ENCODE measurements at regions not wholly inside any gene's neighbourhood (a gene's known extent, or its start where the extent isn't known, plus 50 kb on each side); places are given as distances from the start of the nearest gene placed in this dataset.

DNA sequence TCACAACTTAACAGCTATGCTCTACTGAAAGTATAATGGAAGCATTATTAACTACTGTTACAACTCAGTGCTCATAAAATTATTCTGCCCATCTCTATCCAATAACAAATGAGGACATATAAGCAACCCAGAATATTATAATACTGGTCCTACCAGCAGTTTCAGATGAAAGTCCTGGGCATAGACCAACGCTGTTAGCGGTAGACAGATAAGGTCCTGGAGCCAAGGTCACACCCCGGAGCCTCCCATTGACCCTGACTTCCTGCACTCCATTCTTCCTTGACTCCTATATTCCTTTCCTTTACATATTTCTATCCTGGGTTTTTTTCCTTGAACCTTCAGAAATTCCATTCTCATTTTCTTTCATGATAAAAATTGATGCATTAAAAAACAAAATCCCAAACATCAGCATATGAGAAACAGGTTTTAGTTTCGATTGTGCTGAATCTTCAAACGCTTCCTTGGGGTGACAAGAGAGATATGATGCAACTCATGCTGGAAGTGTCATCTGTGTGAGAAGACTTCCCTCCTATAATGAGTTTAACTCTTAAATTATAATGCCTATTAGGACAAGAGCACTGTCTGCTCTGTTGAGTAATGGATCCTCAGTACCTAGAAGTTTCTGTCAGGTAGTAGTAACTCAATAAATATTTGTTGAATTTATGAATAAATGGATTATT lies 831.1 kb downstream of the LRRIQ3 start:
- no peak for ATAC-seq
- TF ChIP-seq ESRRG (CRISPR knock-in tag; IDR thresholded peaks at IDR 0.05) (no peak), ZNF8 (CRISPR knock-in tag; IDR thresholded peaks at IDR 0.05) (no peak), RARB (CRISPR knock-in tag; IDR thresholded peaks at IDR 0.05) (no peak), ZC3H10 (CRISPR knock-in tag; IDR thresholded peaks at IDR 0.05) (no peak), TOX (CRISPR knock-in tag; IDR thresholded peaks at IDR 0.05; ENCODE audit: borderline replicate concordance) (no peak), OSR1 (CRISPR knock-in tag; IDR thresholded peaks at IDR 0.05) (no peak), ISL1 (CRISPR knock-in tag; IDR thresholded peaks at IDR 0.05) (no peak), ARNTL (CRISPR knock-in tag; IDR thresholded peaks at IDR 0.05; ENCODE audit: borderline replicate concordance, low read depth) (no peak), ZNF565 (CRISPR knock-in tag; conservative IDR thresholded peaks at IDR 0.05; ENCODE audit: low read depth) (no peak), GLIS3 (CRISPR knock-in tag; IDR thresholded peaks at IDR 0.05) (no peak)
- TF ChIP-seq, protein P1, sequence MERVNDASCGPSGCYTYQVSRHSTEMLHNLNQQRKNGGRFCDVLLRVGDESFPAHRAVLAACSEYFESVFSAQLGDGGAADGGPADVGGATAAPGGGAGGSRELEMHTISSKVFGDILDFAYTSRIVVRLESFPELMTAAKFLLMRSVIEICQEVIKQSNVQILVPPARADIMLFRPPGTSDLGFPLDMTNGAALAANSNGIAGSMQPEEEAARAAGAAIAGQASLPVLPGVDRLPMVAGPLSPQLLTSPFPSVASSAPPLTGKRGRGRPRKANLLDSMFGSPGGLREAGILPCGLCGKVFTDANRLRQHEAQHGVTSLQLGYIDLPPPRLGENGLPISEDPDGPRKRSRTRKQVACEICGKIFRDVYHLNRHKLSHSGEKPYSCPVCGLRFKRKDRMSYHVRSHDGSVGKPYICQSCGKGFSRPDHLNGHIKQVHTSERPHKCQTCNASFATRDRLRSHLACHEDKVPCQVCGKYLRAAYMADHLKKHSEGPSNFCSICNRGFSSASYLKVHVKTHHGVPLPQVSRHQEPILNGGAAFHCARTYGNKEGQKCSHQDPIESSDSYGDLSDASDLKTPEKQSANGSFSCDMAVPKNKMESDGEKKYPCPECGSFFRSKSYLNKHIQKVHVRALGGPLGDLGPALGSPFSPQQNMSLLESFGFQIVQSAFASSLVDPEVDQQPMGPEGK (CRISPR knock-in tag; IDR thresholded peaks at IDR 0.05; ENCODE audit: borderline replicate concordance) = no peak
- TF ChIP-seq, protein P2, sequence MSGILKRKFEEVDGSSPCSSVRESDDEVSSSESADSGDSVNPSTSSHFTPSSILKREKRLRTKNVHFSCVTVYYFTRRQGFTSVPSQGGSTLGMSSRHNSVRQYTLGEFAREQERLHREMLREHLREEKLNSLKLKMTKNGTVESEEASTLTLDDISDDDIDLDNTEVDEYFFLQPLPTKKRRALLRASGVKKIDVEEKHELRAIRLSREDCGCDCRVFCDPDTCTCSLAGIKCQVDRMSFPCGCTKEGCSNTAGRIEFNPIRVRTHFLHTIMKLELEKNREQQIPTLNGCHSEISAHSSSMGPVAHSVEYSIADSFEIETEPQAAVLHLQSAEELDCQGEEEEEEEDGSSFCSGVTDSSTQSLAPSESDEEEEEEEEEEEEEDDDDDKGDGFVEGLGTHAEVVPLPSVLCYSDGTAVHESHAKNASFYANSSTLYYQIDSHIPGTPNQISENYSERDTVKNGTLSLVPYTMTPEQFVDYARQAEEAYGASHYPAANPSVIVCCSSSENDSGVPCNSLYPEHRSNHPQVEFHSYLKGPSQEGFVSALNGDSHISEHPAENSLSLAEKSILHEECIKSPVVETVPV (CRISPR knock-in tag; IDR thresholded peaks at IDR 0.05) = no peak
- TF ChIP-seq, protein P3, sequence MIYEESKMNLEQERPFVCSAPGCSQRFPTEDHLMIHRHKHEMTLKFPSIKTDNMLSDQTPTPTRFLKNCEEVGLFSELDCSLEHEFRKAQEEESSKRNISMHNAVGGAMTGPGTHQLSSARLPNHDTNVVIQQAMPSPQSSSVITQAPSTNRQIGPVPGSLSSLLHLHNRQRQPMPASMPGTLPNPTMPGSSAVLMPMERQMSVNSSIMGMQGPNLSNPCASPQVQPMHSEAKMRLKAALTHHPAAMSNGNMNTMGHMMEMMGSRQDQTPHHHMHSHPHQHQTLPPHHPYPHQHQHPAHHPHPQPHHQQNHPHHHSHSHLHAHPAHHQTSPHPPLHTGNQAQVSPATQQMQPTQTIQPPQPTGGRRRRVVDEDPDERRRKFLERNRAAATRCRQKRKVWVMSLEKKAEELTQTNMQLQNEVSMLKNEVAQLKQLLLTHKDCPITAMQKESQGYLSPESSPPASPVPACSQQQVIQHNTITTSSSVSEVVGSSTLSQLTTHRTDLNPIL (CRISPR knock-in tag; IDR thresholded peaks at IDR 0.05; ENCODE audit: low read depth) = no peak
- TF ChIP-seq, protein P4, sequence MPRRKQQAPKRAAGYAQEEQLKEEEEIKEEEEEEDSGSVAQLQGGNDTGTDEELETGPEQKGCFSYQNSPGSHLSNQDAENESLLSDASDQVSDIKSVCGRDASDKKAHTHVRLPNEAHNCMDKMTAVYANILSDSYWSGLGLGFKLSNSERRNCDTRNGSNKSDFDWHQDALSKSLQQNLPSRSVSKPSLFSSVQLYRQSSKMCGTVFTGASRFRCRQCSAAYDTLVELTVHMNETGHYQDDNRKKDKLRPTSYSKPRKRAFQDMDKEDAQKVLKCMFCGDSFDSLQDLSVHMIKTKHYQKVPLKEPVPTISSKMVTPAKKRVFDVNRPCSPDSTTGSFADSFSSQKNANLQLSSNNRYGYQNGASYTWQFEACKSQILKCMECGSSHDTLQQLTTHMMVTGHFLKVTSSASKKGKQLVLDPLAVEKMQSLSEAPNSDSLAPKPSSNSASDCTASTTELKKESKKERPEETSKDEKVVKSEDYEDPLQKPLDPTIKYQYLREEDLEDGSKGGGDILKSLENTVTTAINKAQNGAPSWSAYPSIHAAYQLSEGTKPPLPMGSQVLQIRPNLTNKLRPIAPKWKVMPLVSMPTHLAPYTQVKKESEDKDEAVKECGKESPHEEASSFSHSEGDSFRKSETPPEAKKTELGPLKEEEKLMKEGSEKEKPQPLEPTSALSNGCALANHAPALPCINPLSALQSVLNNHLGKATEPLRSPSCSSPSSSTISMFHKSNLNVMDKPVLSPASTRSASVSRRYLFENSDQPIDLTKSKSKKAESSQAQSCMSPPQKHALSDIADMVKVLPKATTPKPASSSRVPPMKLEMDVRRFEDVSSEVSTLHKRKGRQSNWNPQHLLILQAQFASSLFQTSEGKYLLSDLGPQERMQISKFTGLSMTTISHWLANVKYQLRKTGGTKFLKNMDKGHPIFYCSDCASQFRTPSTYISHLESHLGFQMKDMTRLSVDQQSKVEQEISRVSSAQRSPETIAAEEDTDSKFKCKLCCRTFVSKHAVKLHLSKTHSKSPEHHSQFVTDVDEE (CRISPR knock-in tag; IDR thresholded peaks at IDR 0.05) = no peak

DNA sequence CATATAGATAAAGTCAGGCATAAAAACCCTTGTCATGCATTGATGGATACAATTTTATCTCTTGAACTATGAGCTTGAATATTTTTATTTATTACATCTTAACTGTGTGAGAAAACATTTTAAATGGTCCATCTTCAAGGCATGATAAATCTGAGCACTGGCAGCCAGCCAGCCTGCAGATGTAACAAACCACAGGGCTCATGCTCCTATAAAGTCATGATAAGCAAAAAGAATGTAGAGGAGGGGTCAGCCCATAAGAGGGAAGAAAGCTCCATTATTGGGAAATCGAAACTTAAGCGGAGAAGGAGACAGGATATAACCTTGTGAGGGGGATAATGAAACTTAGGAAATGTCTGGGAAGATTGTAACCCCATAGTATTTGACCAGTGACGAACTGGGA lies 839.0 kb downstream of the LRRIQ3 start:
- TF ChIP-seq, protein P3 (CRISPR knock-in tag; IDR thresholded peaks at IDR 0.05; ENCODE audit: low read depth) = no peak
- TF ChIP-seq BACH2 (CRISPR knock-in tag; IDR thresholded peaks at IDR 0.05; ENCODE audit: borderline replicate concordance) (no peak), TCF4 (CRISPR knock-in tag; IDR thresholded peaks at IDR 0.05; ENCODE audit: borderline replicate concordance) (no peak), GLIS3 (CRISPR knock-in tag; IDR thresholded peaks at IDR 0.05) (no peak)
- TF ChIP-seq, protein P1 (CRISPR knock-in tag; IDR thresholded peaks at IDR 0.05; ENCODE audit: borderline replicate concordance) = no peak
- TF ChIP-seq, protein P4 (CRISPR knock-in tag; IDR thresholded peaks at IDR 0.05) = no peak
- ATAC-seq = no peak
